NT2/D1 (cell line): ENCODE measurements at regions not wholly inside any gene's neighbourhood (a gene's known extent, or its start where the extent isn't known, plus 50 kb on each side); places are given as distances from the start of the nearest gene placed in this dataset.
"Not testable (repeated sequence)": the region's sequence is repeated elsewhere in the genome, so short reads cannot be mapped to it uniquely, and the experiment has no call there.

Experiments
- DNase-seq: peaks from one replicate; pipeline ENCODE4 v3.0.0-alpha.2; 2011; ENCODE audit warnings: low read depth, low spot score
- H3K27me3 ChIP-seq: 2 replicates; pipeline ENCODE4 v1.6.0; 2011; ENCODE audit warnings: mild to moderate bottlenecking; ENCODE audit not compliant: insufficient read length, insufficient read depth
- H3K36me3 ChIP-seq: 2 replicates; pipeline ENCODE4 v1.6.1; 2011; ENCODE audit warnings: mild to moderate bottlenecking, low read length, mixed read lengths; ENCODE audit not compliant: insufficient read depth, insufficient read length
- H3K4me1 ChIP-seq: 2 replicates; pipeline ENCODE4 v1.5.1; 2011; ENCODE audit not compliant: insufficient read depth, insufficient read length
- H3K4me3 ChIP-seq: 2 replicates; pipeline ENCODE4 v1.5.1; 2011; ENCODE audit warnings: low read depth; ENCODE audit not compliant: insufficient read length
- H3K9ac ChIP-seq: 2 replicates; pipeline ENCODE4 v1.6.0; 2011; ENCODE audit warnings: low read depth; ENCODE audit not compliant: insufficient read length
- H3K9me3 ChIP-seq: 2 replicates; pipeline ENCODE4 v1.5.1; 2011; ENCODE audit warnings: mild to moderate bottlenecking, low read length; ENCODE audit not compliant: insufficient read depth
- SUZ12 ChIP-seq: IDR thresholded peaks from 2 replicates; pipeline ENCODE4 v1.6.1; 2011; ENCODE audit not compliant: insufficient read length, insufficient read depth; ENCODE audit errors: extremely low read depth
- YY1 ChIP-seq: IDR thresholded peaks from 2 replicates; pipeline ENCODE4 v1.6.1; 2011; ENCODE audit not compliant: insufficient read length, insufficient read depth
- ZNF274 ChIP-seq: IDR thresholded peaks from 2 replicates; pipeline ENCODE4 v1.6.1; 2011; ENCODE audit warnings: mild to moderate bottlenecking, low read depth, low read length

- no peaks in the 10 kb centered on the region for H3K36me3 ChIP-seq
- DNase-seq = no peak
- no peaks in the 10 kb centered on the region for H3K9me3 ChIP-seq
- no peaks in the 10 kb centered on the region for H3K4me1 ChIP-seq
- TF ChIP-seq SUZ12 (no peak), YY1 (no peak), ZNF274 (no peak)
- no peaks in the 10 kb centered on the region for H3K27me3 ChIP-seq
- no peak overlapping the region for H3K4me3 ChIP-seq
- H3K9ac ChIP-seq = no peak overlapping the region
Measured at GRCh38 chr18:47677952-47678351, 252.5 kb downstream of the SMAD2 start.

GRCh38 chr18:47669815-47670214 is 260.6 kb downstream of the SMAD2 start:
- H3K9me3 ChIP-seq = no peaks in the 10 kb centered on the region
- TF ChIP-seq YY1 (no peak), SUZ12 (no peak), ZNF274 (no peak)
- H3K9ac ChIP-seq = no peak overlapping the region
- H3K4me1 ChIP-seq = no peaks in the 10 kb centered on the region
- no peaks in the 10 kb centered on the region for H3K27me3 ChIP-seq
- H3K36me3 ChIP-seq = no peaks in the 10 kb centered on the region
- no peak overlapping the region for H3K4me3 ChIP-seq
- no peak for DNase-seq

GRCh38 chr18:47658498-47658897 is 272.0 kb downstream of the SMAD2 start:
- H3K4me3 ChIP-seq = no peak overlapping the region
- peaks cover 12% of the 10 kb centered on the region; the same call in 1 of the 2 replicates for H3K9me3 ChIP-seq
- DNase-seq = no peak
- no peaks in the 10 kb centered on the region for H3K27me3 ChIP-seq
- no peaks in the 10 kb centered on the region for H3K4me1 ChIP-seq
- no peaks in the 10 kb centered on the region for H3K36me3 ChIP-seq
- TF ChIP-seq ZNF274 = no peak
- TF ChIP-seq YY1 = no peak
- TF ChIP-seq SUZ12 = no peak
- H3K9ac ChIP-seq = no peak overlapping the region

- H3K4me3 ChIP-seq = no peak overlapping the region
- peaks cover 11% of the 10 kb centered on the region; the same call in 1 of the 2 replicates for H3K9me3 ChIP-seq
- H3K4me1 ChIP-seq = no peaks in the 10 kb centered on the region
- no peak for DNase-seq
- H3K36me3 ChIP-seq = no peaks in the 10 kb centered on the region
- no peak for TF ChIP-seq SUZ12
- no peak for TF ChIP-seq ZNF274
- TF ChIP-seq YY1 = no peak
- no peak overlapping the region for H3K9ac ChIP-seq
- H3K27me3 ChIP-seq = no peaks in the 10 kb centered on the region
Measured at GRCh38 chr18:47654988-47655387, 275.5 kb downstream of the SMAD2 start.

GRCh38 chr18:47644896-47645295 is 285.6 kb downstream of the SMAD2 start:
- H3K9ac ChIP-seq = no peak overlapping the region
- H3K4me3 ChIP-seq = no peak overlapping the region
- no peak for DNase-seq
- no peaks in the 10 kb centered on the region for H3K4me1 ChIP-seq
- no peaks in the 10 kb centered on the region for H3K27me3 ChIP-seq
- no peaks in the 10 kb centered on the region for H3K36me3 ChIP-seq
- TF ChIP-seq YY1 (no peak), SUZ12 (no peak), ZNF274 (no peak)
- peaks cover 11% of the 10 kb centered on the region for H3K9me3 ChIP-seq

- H3K36me3 ChIP-seq, H3K27me3 ChIP-seq, H3K9ac ChIP-seq, H3K4me3 ChIP-seq, H3K4me1 ChIP-seq, H3K9me3 ChIP-seq, DNase-seq: not testable (repeated sequence)
Measured at GRCh38 chr18:47637551-47637950, 292.9 kb downstream of the SMAD2 start.

- H3K4me1 ChIP-seq = no peaks in the 10 kb centered on the region
- peaks cover 4% of the 10 kb centered on the region; the same call in 1 of the 2 replicates for H3K9me3 ChIP-seq
- TF ChIP-seq ZNF274 = no peak
- TF ChIP-seq SUZ12 = no peak
- no peak for TF ChIP-seq YY1
- H3K9ac ChIP-seq = no peak overlapping the region
- DNase-seq = no peak
- H3K27me3 ChIP-seq = no peaks in the 10 kb centered on the region
- no peaks in the 10 kb centered on the region for H3K36me3 ChIP-seq
- H3K4me3 ChIP-seq = no peak overlapping the region
Measured at GRCh38 chr18:47635416-47635815, 295.0 kb downstream of the SMAD2 start.

GRCh38 chr18:47632970-47633635 is 297.4 kb downstream of the SMAD2 start:
- no peak overlapping the region for H3K4me3 ChIP-seq
- H3K9me3 ChIP-seq = peaks cover 4% of the 10 kb centered on the region; the same call in 1 of the 2 replicates
- TF ChIP-seq ZNF274 = no peak
- TF ChIP-seq SUZ12 = no peak
- TF ChIP-seq YY1 = no peak
- H3K27me3 ChIP-seq = no peaks in the 10 kb centered on the region
- no peak for DNase-seq
- no peaks in the 10 kb centered on the region for H3K36me3 ChIP-seq
- no peak overlapping the region for H3K9ac ChIP-seq
- no peaks in the 10 kb centered on the region for H3K4me1 ChIP-seq
